ENCODE measurements at regions not wholly inside any gene's neighbourhood (a gene's known extent, or its start where the extent isn't known, plus 50 kb on each side); places are given as distances from the start of the nearest gene placed in this dataset.

DNA sequence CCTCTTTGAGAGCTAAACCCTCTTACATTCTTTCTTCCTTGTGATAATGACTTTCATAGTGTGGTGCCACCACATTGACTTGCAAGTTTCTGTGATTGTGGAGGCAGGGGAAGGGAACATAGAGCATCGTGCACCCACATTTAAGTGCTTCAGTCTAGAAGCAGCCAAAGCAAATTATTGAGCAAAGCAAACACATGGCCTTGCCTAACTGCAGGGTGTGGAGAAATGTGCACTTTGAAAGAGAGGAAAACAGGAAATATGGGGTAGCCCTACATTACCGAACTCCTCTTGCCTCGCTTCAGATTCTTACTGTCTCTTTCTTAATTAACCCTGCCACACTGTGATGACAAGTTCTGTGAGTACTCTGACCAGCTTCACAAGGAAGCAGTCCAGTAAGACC, 814.6 kb downstream of the SLC4A3 start:
- TF ChIP-seq, protein P1, sequence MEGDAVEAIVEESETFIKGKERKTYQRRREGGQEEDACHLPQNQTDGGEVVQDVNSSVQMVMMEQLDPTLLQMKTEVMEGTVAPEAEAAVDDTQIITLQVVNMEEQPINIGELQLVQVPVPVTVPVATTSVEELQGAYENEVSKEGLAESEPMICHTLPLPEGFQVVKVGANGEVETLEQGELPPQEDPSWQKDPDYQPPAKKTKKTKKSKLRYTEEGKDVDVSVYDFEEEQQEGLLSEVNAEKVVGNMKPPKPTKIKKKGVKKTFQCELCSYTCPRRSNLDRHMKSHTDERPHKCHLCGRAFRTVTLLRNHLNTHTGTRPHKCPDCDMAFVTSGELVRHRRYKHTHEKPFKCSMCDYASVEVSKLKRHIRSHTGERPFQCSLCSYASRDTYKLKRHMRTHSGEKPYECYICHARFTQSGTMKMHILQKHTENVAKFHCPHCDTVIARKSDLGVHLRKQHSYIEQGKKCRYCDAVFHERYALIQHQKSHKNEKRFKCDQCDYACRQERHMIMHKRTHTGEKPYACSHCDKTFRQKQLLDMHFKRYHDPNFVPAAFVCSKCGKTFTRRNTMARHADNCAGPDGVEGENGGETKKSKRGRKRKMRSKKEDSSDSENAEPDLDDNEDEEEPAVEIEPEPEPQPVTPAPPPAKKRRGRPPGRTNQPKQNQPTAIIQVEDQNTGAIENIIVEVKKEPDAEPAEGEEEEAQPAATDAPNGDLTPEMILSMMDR (IDR thresholded peaks at IDR 0.05) = no peak
- TF ChIP-seq POLR2A (IDR thresholded peaks at IDR 0.05) (no peak), EP300 (IDR thresholded peaks at IDR 0.05) (no peak)
